ENCODE measurements at regions not wholly inside any gene's neighbourhood (a gene's known extent, or its start where the extent isn't known, plus 50 kb on each side); places are given as distances from the start of the nearest gene placed in this dataset.

DNA sequence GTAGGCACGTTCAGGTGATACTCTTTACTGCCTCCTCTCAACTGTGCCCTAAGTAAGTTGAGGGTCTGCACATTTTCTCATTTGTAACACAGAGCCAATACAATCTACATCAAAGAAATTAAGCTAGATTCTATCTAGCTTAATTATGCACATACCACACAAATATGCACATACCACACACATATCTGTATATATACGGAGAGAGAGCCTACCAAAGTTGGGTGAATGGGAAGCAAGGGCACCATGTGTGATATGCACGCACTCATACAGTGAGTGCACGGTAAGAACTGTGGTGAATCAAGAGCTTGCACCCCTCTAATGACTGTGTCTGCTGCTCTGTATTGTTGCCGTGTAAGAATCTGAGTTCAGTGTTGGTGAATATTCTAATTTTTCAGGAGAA lies 314.9 kb downstream of the ZNF326 start (continued):
- TF ChIP-seq GABPB1 (CRISPR knock-in tag; IDR thresholded peaks at IDR 0.05) (no peak), MAZ (IDR thresholded peaks at IDR 0.05; ENCODE audit: borderline replicate concordance, low read depth, low read length) (no peak), MAZ (CRISPR knock-in tag; IDR thresholded peaks at IDR 0.05; ENCODE audit: low read depth) (no peak)

DNA sequence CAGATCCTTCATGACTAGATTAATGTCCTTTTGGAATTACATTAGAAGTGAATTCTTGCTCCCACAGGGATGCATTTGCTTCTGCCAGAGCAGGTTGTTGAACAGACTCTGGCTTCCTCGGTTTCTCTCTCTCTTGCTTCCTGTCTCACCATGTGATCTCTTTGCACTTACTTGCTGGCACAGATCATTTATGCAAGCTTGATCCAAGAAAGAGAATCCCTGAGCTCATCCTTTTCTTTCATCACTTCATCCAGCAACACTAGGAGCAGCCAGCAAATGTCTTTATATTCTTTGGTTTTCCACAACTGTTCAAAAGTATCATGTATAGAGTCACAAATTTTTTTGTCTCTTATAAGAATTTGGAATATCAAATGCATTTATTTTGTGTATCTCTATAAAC lies 313.5 kb downstream of the ZNF326 start:
- H3K4me3 ChIP-seq (replicated peaks in 1 of 3; ENCODE audit: insufficient read depth in 1 of 3, low read depth in 2 of 3, low read length in 3 of 3): no peak overlapping the region
- no peaks in the 10 kb centered on the region for H3K36me3 ChIP-seq (replicated peaks in 1 of 2; ENCODE audit: control insufficient read depth in 1 of 2, insufficient read depth in 2 of 2, low read length in 2 of 2)
- H3K9me3 ChIP-seq (ENCODE audit: low read length): no peaks in the 10 kb centered on the region
- POLR2A ChIA-PET: no interaction called here
- H3K79me2 ChIP-seq (ENCODE audit: insufficient read depth, low read length): no peaks in the 10 kb centered on the region
- WGBS (ENCODE audit: low lambda C conversion rate): 0% methylated on average over 1 of the region's 1 CpG
- no peak overlapping the region for H2AFZ ChIP-seq (ENCODE audit: low read length)
- in situ Hi-C loops (cut with HindIII; ENCODE audit: extremely low pct_ligation_motif_present, low pct_unique_long_range_greater_than_20kb): no loop called here
- H3K27ac ChIP-seq (ENCODE audit: extremely low read length, insufficient read depth, low read length): no peak overlapping the region
- BruUV-seq (replicated peaks): no TSS peak
- intact Hi-C loops (cut with micrococcal nuclease; ENCODE audit: unreplicated experiment): no loop called here
- ATAC-seq (no peak), DNase-seq (ENCODE audit: low spot score) (no peak), FAIRE-seq (no peak)
- H3K27me3 ChIP-seq (ENCODE audit: control insufficient read depth in 1 of 2, insufficient read depth in 2 of 2, low read length in 2 of 2): no peaks in the 10 kb centered on the region
- no peaks in the 10 kb centered on the region for H4K20me1 ChIP-seq (ENCODE audit: insufficient read depth, low read length)
- no peaks in the 10 kb centered on the region for H3K4me1 ChIP-seq (ENCODE audit: insufficient read depth, low read length)
- no peak overlapping the region for H3K4me2 ChIP-seq (ENCODE audit: low read depth, low read length)
- H3K9ac ChIP-seq (ENCODE audit: insufficient read depth, low read depth, low read length): no peak overlapping the region
- CTCF ChIA-PET (ENCODE audit: low intra/inter-chr PET ratio, low total read pairs): no interaction called here
- no peak for TF ChIP-seq ZNF747 (CRISPR knock-in tag; IDR thresholded peaks at IDR 0.05; ENCODE audit: borderline replicate concordance)
- no peak for TF ChIP-seq NFIC (IDR thresholded peaks at IDR 0.05; ENCODE audit: low read length)
- no peak for TF ChIP-seq MTF1 (CRISPR knock-in tag; IDR thresholded peaks at IDR 0.05)
- no peak for TF ChIP-seq ZFP82 (CRISPR knock-in tag; IDR thresholded peaks at IDR 0.05; ENCODE audit: borderline replicate concordance)
- TF ChIP-seq, protein P1, sequence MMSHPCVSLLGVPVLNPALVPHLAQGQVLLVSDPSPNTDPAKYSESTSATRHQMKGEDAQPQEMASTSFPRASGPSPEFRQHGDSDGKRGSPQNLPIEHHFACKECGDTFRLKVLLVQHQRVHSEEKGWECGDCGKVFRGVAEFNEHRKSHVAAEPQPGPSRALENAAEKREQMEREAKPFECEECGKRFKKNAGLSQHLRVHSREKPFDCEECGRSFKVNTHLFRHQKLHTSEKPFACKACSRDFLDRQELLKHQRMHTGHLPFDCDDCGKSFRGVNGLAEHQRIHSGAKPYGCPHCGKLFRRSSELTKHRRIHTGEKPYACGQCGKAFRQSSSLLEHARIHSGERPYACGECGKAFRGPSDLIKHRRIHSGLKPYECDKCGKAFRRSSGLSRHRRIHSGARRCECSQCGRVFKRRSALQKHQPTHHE (CRISPR knock-in tag; IDR thresholded peaks at IDR 0.05; ENCODE audit: borderline replicate concordance): no peak
- TF ChIP-seq, protein P2, sequence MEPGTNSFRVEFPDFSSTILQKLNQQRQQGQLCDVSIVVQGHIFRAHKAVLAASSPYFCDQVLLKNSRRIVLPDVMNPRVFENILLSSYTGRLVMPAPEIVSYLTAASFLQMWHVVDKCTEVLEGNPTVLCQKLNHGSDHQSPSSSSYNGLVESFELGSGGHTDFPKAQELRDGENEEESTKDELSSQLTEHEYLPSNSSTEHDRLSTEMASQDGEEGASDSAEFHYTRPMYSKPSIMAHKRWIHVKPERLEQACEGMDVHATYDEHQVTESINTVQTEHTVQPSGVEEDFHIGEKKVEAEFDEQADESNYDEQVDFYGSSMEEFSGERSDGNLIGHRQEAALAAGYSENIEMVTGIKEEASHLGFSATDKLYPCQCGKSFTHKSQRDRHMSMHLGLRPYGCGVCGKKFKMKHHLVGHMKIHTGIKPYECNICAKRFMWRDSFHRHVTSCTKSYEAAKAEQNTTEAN (CRISPR knock-in tag; conservative IDR thresholded peaks at IDR 0.05): no peak
- TF ChIP-seq ZBTB38 (CRISPR knock-in tag; IDR thresholded peaks at IDR 0.05): no peak
- TF ChIP-seq, protein P3, sequence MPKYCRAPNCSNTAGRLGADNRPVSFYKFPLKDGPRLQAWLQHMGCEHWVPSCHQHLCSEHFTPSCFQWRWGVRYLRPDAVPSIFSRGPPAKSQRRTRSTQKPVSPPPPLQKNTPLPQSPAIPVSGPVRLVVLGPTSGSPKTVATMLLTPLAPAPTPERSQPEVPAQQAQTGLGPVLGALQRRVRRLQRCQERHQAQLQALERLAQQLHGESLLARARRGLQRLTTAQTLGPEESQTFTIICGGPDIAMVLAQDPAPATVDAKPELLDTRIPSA (CRISPR knock-in tag; IDR thresholded peaks at IDR 0.05; ENCODE audit: borderline replicate concordance): no peak
- TF ChIP-seq ZNF143 (CRISPR knock-in tag; IDR thresholded peaks at IDR 0.05): no peak
- TF ChIP-seq HOXA5 (CRISPR knock-in tag; IDR thresholded peaks at IDR 0.05): no peak
- TF ChIP-seq, protein P4, sequence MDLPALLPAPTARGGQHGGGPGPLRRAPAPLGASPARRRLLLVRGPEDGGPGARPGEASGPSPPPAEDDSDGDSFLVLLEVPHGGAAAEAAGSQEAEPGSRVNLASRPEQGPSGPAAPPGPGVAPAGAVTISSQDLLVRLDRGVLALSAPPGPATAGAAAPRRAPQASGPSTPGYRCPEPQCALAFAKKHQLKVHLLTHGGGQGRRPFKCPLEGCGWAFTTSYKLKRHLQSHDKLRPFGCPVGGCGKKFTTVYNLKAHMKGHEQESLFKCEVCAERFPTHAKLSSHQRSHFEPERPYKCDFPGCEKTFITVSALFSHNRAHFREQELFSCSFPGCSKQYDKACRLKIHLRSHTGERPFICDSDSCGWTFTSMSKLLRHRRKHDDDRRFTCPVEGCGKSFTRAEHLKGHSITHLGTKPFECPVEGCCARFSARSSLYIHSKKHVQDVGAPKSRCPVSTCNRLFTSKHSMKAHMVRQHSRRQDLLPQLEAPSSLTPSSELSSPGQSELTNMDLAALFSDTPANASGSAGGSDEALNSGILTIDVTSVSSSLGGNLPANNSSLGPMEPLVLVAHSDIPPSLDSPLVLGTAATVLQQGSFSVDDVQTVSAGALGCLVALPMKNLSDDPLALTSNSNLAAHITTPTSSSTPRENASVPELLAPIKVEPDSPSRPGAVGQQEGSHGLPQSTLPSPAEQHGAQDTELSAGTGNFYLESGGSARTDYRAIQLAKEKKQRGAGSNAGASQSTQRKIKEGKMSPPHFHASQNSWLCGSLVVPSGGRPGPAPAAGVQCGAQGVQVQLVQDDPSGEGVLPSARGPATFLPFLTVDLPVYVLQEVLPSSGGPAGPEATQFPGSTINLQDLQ (CRISPR knock-in tag; IDR thresholded peaks at IDR 0.05): no peak
- no peak for TF ChIP-seq NFKB2 (CRISPR knock-in tag; IDR thresholded peaks at IDR 0.05; ENCODE audit: borderline replicate concordance)
- no peak for TF ChIP-seq ZNF572 (CRISPR knock-in tag; IDR thresholded peaks at IDR 0.05)
- TF ChIP-seq, protein P5, sequence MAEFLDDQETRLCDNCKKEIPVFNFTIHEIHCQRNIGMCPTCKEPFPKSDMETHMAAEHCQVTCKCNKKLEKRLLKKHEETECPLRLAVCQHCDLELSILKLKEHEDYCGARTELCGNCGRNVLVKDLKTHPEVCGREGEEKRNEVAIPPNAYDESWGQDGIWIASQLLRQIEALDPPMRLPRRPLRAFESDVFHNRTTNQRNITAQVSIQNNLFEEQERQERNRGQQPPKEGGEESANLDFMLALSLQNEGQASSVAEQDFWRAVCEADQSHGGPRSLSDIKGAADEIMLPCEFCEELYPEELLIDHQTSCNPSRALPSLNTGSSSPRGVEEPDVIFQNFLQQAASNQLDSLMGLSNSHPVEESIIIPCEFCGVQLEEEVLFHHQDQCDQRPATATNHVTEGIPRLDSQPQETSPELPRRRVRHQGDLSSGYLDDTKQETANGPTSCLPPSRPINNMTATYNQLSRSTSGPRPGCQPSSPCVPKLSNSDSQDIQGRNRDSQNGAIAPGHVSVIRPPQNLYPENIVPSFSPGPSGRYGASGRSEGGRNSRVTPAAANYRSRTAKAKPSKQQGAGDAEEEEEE (CRISPR knock-in tag; IDR thresholded peaks at IDR 0.05; ENCODE audit: borderline replicate concordance): no peak

Measured in HepG2 (cell line).